Stimulated activated naive CD8-positive, alpha-beta T cell treated with anti-CD3 and anti-CD28 coated beads, Interleukin-15, amount 100 ng/mL, for 72 hours (primary cell): ENCODE measurements at regions not wholly inside any gene's neighbourhood (a gene's known extent, or its start where the extent isn't known, plus 50 kb on each side); places are given as distances from the start of the nearest gene placed in this dataset.
A peak's percentile ranks its signal among the peaks of the same experiment; 100 is the strongest.

Experiments used
- ATAC-seq: fragments of 150-1000 bp; cut with Tn5 transposase; 2 replicates; pipeline ENCODE4 v1.10.0; 2021; ENCODE audit warnings: mild to moderate bottlenecking, moderate library complexity
- DNase-seq, 2 donors: peaks; one replicate each; pipeline ENCODE4 v3.0.0; 2021 to 2022
- H3K27ac Mint-ChIP-seq, 2 donors: one replicate each; pipeline ENCODE4 v1.8.0; 2022; ENCODE audit warnings: mild to moderate bottlenecking in 2 of 2, mixed read lengths in 2 of 2, moderate library complexity in 2 of 2
- H3K27me3 Mint-ChIP-seq: one replicate; pipeline ENCODE4 v1.8.0; 2022; ENCODE audit warnings: mixed read lengths
- H3K4me1 Mint-ChIP-seq: one replicate; pipeline ENCODE4 v1.8.0; 2022; ENCODE audit warnings: mild to moderate bottlenecking, mixed read lengths
- H3K4me3 Mint-ChIP-seq, 2 donors: one replicate each; pipeline ENCODE4 v1.8.0; 2022; ENCODE audit warnings: mild to moderate bottlenecking in 2 of 2, mixed read lengths in 2 of 2, moderate library complexity in 1 of 2
- H3K9me3 Mint-ChIP-seq, 2 donors: one replicate each; pipeline ENCODE4 v1.8.0; 2022; ENCODE audit warnings: mixed read lengths in 2 of 2

GRCh38 chr3:181174022-181174421 is 184.5 kb upstream of the DNAJC19 start:
- no peaks in the 10 kb centered on the region for H3K27me3 Mint-ChIP-seq
- ATAC-seq (no peak), DNase-seq (no peak)
- no peak overlapping the region for H3K4me3 Mint-ChIP-seq
- no peaks in the 10 kb centered on the region for H3K4me1 Mint-ChIP-seq
- no peaks in the 10 kb centered on the region for H3K9me3 Mint-ChIP-seq
- H3K27ac Mint-ChIP-seq = no peak overlapping the region

GRCh38 chr3:181173227-181173626 is 183.7 kb upstream of the DNAJC19 start:
- no peak overlapping the region for H3K4me3 Mint-ChIP-seq
- no peaks in the 10 kb centered on the region for H3K4me1 Mint-ChIP-seq
- ATAC-seq (no peak), DNase-seq (no peak)
- H3K27me3 Mint-ChIP-seq = no peaks in the 10 kb centered on the region
- no peaks in the 10 kb centered on the region for H3K9me3 Mint-ChIP-seq
- H3K27ac Mint-ChIP-seq = no peak overlapping the region

- H3K4me1 Mint-ChIP-seq = no peaks in the 10 kb centered on the region
- H3K4me3 Mint-ChIP-seq = no peak overlapping the region
- DNase-seq = no peak
- peak; percentile 58 for ATAC-seq
- no peak overlapping the region for H3K27ac Mint-ChIP-seq
- H3K27me3 Mint-ChIP-seq = no peaks in the 10 kb centered on the region
- H3K9me3 Mint-ChIP-seq = no peaks in the 10 kb centered on the region
Observed at GRCh38 chr3:181134873-181135272, 145.3 kb upstream of the DNAJC19 start.

- no peak for DNase-seq
- H3K27ac Mint-ChIP-seq = no peak overlapping the region
- no peak overlapping the region for H3K4me3 Mint-ChIP-seq
- no peaks in the 10 kb centered on the region for H3K27me3 Mint-ChIP-seq
- H3K4me1 Mint-ChIP-seq = no peaks in the 10 kb centered on the region
- no peak for ATAC-seq
- H3K9me3 Mint-ChIP-seq = no peaks in the 10 kb centered on the region
Observed at GRCh38 chr3:181133832-181134231, 144.3 kb upstream of the DNAJC19 start.

- no peak overlapping the region for H3K27ac Mint-ChIP-seq
- no peaks in the 10 kb centered on the region for H3K27me3 Mint-ChIP-seq
- H3K9me3 Mint-ChIP-seq = peaks cover 6 to 13% of the 10 kb centered on the region in 2 donors
- DNase-seq (no peak), ATAC-seq (no peak)
- H3K4me1 Mint-ChIP-seq = no peaks in the 10 kb centered on the region
- no peak overlapping the region for H3K4me3 Mint-ChIP-seq
Observed at GRCh38 chr3:181105646-181106045, 116.1 kb upstream of the DNAJC19 start.

GRCh38 chr3:181103605-181104004 is 114.1 kb upstream of the DNAJC19 start:
- Mint-ChIP-seq H3K27ac (no peak overlapping the region), H3K4me1 (no peaks in the 10 kb centered on the region), H3K27me3 (no peaks in the 10 kb centered on the region), H3K9me3 (peaks cover 6 to 13% of the 10 kb centered on the region in 2 donors), H3K4me3 (no peak overlapping the region)
- ATAC-seq (peak; percentile 54), DNase-seq (peak in 1 of 2 donors; percentile 15)

- Mint-ChIP-seq H3K9me3 (peaks cover under 1% of the 10 kb centered on the region in 2 donors), H3K27me3 (no peaks in the 10 kb centered on the region), H3K4me1 (no peaks in the 10 kb centered on the region), H3K4me3 (no peak overlapping the region), H3K27ac (no peak overlapping the region)
- ATAC-seq = no peak
- no peak for DNase-seq
Observed at GRCh38 chr3:181086011-181086410, 96.5 kb upstream of the DNAJC19 start.

GRCh38 chr3:181081930-181082329 is 92.4 kb upstream of the DNAJC19 start:
- Mint-ChIP-seq H3K27me3 (no peaks in the 10 kb centered on the region), H3K4me3 (no peak overlapping the region), H3K27ac (no peak overlapping the region), H3K9me3 (no peaks in the 10 kb centered on the region), H3K4me1 (no peaks in the 10 kb centered on the region)
- DNase-seq = no peak
- ATAC-seq = no peak

- no peak for ATAC-seq
- Mint-ChIP-seq H3K9me3 (peaks cover 26 to 27% of the 10 kb centered on the region in 2 donors), H3K27me3 (peaks cover 9% of the 10 kb centered on the region), H3K4me3 (no peak overlapping the region), H3K4me1 (no peaks in the 10 kb centered on the region), H3K27ac (no peak overlapping the region)
- no peak for DNase-seq
Observed at GRCh38 chr3:181076558-181076957, 87.0 kb upstream of the DNAJC19 start.

GRCh38 chr3:181075098-181075497 is 85.6 kb upstream of the DNAJC19 start:
- Mint-ChIP-seq H3K9me3 (peaks cover 26 to 27% of the 10 kb centered on the region in 2 donors), H3K27ac (no peak overlapping the region), H3K4me1 (no peaks in the 10 kb centered on the region), H3K4me3 (no peak overlapping the region), H3K27me3 (peaks cover 9% of the 10 kb centered on the region)
- ATAC-seq (no peak), DNase-seq (no peak)

- no peak overlapping the region for H3K27ac Mint-ChIP-seq
- DNase-seq = no peak
- no peaks in the 10 kb centered on the region for H3K27me3 Mint-ChIP-seq
- no peaks in the 10 kb centered on the region for H3K9me3 Mint-ChIP-seq
- ATAC-seq = no peak
- H3K4me1 Mint-ChIP-seq = no peaks in the 10 kb centered on the region
- no peak overlapping the region for H3K4me3 Mint-ChIP-seq
Observed at GRCh38 chr3:181066143-181067087, 76.9 kb upstream of the DNAJC19 start.

- Mint-ChIP-seq H3K9me3 (peaks cover 0 to 5% of the 10 kb centered on the region in 2 donors), H3K27me3 (peaks cover 20% of the 10 kb centered on the region), H3K27ac (no peak overlapping the region), H3K4me1 (no peaks in the 10 kb centered on the region), H3K4me3 (no peak overlapping the region)
- no peak for ATAC-seq
- no peak for DNase-seq
Observed at GRCh38 chr3:181056136-181056732, 66.7 kb upstream of the DNAJC19 start.

- Mint-ChIP-seq H3K27ac (no peak overlapping the region), H3K9me3 (no peaks in the 10 kb centered on the region), H3K4me1 (no peaks in the 10 kb centered on the region), H3K4me3 (no peak overlapping the region), H3K27me3 (peaks cover 25% of the 10 kb centered on the region)
- DNase-seq (no peak), ATAC-seq (no peak)
Observed at GRCh38 chr3:181054538-181054937, 65.0 kb upstream of the DNAJC19 start.

GRCh38 chr3:181052256-181052655 is 62.7 kb upstream of the DNAJC19 start:
- peaks cover 0 to 3% of the 10 kb centered on the region in 2 donors for H3K9me3 Mint-ChIP-seq
- H3K27me3 Mint-ChIP-seq = peaks cover 25% of the 10 kb centered on the region
- H3K4me1 Mint-ChIP-seq = no peaks in the 10 kb centered on the region
- ATAC-seq (no peak), DNase-seq (no peak)
- no peak overlapping the region for H3K4me3 Mint-ChIP-seq
- no peak overlapping the region for H3K27ac Mint-ChIP-seq

GRCh38 chr3:181050738-181051137 is 61.2 kb upstream of the DNAJC19 start:
- H3K27ac Mint-ChIP-seq = no peak overlapping the region
- DNase-seq = no peak
- H3K27me3 Mint-ChIP-seq = peaks cover 25% of the 10 kb centered on the region
- H3K4me1 Mint-ChIP-seq = no peaks in the 10 kb centered on the region
- H3K9me3 Mint-ChIP-seq = peaks cover 3% of the 10 kb centered on the region in 2 donors
- no peak for ATAC-seq
- no peak overlapping the region for H3K4me3 Mint-ChIP-seq

- H3K27me3 Mint-ChIP-seq = peaks cover 8% of the 10 kb centered on the region
- H3K4me1 Mint-ChIP-seq = no peaks in the 10 kb centered on the region
- H3K4me3 Mint-ChIP-seq = no peak overlapping the region
- DNase-seq (no peak), ATAC-seq (no peak)
- H3K27ac Mint-ChIP-seq = no peak overlapping the region
- peaks cover 4 to 23% of the 10 kb centered on the region in 2 donors for H3K9me3 Mint-ChIP-seq
Observed at GRCh38 chr3:181040030-181040429, 50.5 kb upstream of the DNAJC19 start.
